Tibial nerve (tissue), 4 donors: ENCODE measurements at regions not wholly inside any gene's neighbourhood (a gene's known extent, or its start where the extent isn't known, plus 50 kb on each side); places are given as distances from the start of the nearest gene placed in this dataset.

ENCODE experiments used
- DNase-seq, 2 donors: peaks; one replicate each; pipeline ENCODE4 v3.0.0-alpha.2; 2019; ENCODE audit warnings: low spot score in 2 of 2
- H3K27ac ChIP-seq, 4 donors: fragments of 200-600 bp; sonication (generic) in 3 of 4; one replicate each; pipeline ENCODE4 v1.5.1; 2017 to 2019; ENCODE audit warnings: mild to moderate bottlenecking in 1 of 4
- H3K27me3 ChIP-seq, 2 donors: fragments of 200-600 bp; sonication (generic) in 1 of 2; one replicate each; pipeline versions ENCODE4 v1.5.1 to v1.6.0; 2017 to 2019
- H3K36me3 ChIP-seq, 3 donors: fragments of 200-600 bp; sonication (generic); one replicate each; pipeline ENCODE4 v1.5.1; 2018 to 2019
- H3K4me1 ChIP-seq, 4 donors: fragments of 200-600 bp; sonication (generic) in 3 of 4; one replicate each; pipeline ENCODE4 v1.5.1; 2017 to 2019
- H3K4me3 ChIP-seq, 4 donors: fragments of 200-600 bp; sonication (generic) in 3 of 4; one replicate each; pipeline ENCODE4 v1.5.1; 2017 to 2019; ENCODE audit warnings: mild to moderate bottlenecking in 1 of 4, moderate library complexity in 1 of 4
- H3K9me3 ChIP-seq, 4 donors: fragments of 200-600 bp; sonication (generic) in 3 of 4; one replicate each; pipeline ENCODE4 v1.5.1; 2017 to 2019
- EP300 ChIP-seq, 2 donors: sonication (generic); formaldehyde crosslinking; IDR thresholded peaks; one replicate each; pipeline ENCODE4 v1.6.1; 2017; ENCODE audit warnings: antibody characterized with exemption in 2 of 2, mild to moderate bottlenecking in 1 of 2
- POLR2A ChIP-seq, 2 donors: fragments of 450-650 bp; IDR thresholded peaks; one replicate each; pipeline ENCODE4 v1.6.1; 2017; ENCODE audit warnings: antibody characterized with exemption in 2 of 2, mild to moderate bottlenecking in 2 of 2, moderate library complexity in 2 of 2
- WGBS, 2 donors: methylation state at CpG; one replicate each; pipeline ENCODE4 v1.1.5; 2018; 5-methylcytosine and 5-hydroxymethylcytosine counted together
- TF ChIP-seq, protein P1 (sequence below), 5 experiments: fragments of 200-600 bp in 3 of 5; fragments of 450-650 bp in 2 of 5; sonication (generic) in 3 of 5; IDR thresholded peaks; one replicate each; pipeline ENCODE4 v1.5.1; 2016 to 2019; ENCODE audit warnings: antibody characterized with exemption in 5 of 5, mild to moderate bottlenecking in 3 of 5, moderate library complexity in 2 of 5

DNA sequence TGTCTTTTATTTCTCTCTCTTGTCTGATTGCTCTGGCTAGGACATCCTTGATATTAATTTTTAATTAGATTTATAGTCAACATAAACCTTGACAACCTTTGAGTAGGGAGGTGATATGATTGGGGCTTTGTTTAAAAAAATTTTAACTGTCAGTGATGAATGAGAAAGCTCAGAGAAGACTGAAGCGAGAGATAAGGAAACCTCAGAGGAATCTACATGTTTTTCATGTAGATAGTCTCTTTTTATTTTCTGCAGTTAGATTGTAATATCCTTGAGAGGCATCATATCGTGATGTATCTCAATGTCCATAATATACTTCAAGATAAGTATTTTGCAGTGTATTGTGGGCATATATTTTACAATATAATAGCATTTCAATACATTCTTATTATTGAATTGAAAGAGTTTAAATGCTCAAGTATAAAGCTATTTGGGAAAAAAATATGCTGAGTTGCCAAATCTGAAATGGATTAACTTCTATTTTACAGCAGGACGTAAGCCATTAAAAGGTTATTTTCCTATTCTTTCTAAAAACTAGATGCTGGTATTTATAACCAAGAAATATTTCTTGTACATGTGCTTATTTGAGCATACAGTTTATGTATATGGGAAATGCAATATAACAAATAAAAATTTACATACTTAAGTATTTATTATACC lies 802.4 kb upstream of the ADGRL4 start:
- TF ChIP-seq EP300 (IDR thresholded peaks at IDR 0.05) (no peak), POLR2A (IDR thresholded peaks at IDR 0.05) (no peak)
- TF ChIP-seq, protein P1, sequence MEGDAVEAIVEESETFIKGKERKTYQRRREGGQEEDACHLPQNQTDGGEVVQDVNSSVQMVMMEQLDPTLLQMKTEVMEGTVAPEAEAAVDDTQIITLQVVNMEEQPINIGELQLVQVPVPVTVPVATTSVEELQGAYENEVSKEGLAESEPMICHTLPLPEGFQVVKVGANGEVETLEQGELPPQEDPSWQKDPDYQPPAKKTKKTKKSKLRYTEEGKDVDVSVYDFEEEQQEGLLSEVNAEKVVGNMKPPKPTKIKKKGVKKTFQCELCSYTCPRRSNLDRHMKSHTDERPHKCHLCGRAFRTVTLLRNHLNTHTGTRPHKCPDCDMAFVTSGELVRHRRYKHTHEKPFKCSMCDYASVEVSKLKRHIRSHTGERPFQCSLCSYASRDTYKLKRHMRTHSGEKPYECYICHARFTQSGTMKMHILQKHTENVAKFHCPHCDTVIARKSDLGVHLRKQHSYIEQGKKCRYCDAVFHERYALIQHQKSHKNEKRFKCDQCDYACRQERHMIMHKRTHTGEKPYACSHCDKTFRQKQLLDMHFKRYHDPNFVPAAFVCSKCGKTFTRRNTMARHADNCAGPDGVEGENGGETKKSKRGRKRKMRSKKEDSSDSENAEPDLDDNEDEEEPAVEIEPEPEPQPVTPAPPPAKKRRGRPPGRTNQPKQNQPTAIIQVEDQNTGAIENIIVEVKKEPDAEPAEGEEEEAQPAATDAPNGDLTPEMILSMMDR (IDR thresholded peaks at IDR 0.05) = no peak
- no peaks in the 10 kb centered on the region for H3K9me3 ChIP-seq
- no peak overlapping the region for H3K4me3 ChIP-seq
- 83 to 90% methylated on average over 3 of the region's 3 CpGs for WGBS, 2 donors
- H3K36me3 ChIP-seq = no peaks in the 10 kb centered on the region
- H3K27ac ChIP-seq = no peak overlapping the region
- H3K4me1 ChIP-seq = no peaks in the 10 kb centered on the region
- DNase-seq = no peak
- no peaks in the 10 kb centered on the region for H3K27me3 ChIP-seq

DNA sequence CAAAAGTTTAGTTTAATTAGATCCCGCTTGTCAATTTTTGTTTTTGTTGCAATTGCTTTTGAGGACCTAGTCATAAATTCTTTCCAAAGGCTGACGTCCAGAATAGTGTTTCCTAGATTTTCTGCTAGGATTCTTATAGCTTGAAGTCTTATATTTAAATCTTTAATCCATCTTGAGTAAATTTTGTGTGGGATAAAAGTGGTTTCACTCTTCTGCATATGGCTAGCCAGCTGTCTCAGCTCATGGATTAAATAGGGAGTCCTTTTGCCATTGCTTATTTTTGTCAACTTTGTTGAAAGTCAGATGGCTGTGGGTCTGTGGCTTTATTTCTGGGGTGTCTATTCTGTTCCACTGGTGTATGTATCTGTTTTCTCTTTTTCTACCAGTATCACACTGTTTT lies 801.3 kb upstream of the ADGRL4 start:
- Histone ChIP-seq H3K27me3 (no peaks in the 10 kb centered on the region), H3K36me3 (no peaks in the 10 kb centered on the region), H3K4me3 (no peak overlapping the region), H3K4me1 (no peaks in the 10 kb centered on the region), H3K9me3 (no peaks in the 10 kb centered on the region), H3K27ac (no peak overlapping the region)
- DNase-seq = no peak
- TF ChIP-seq POLR2A (IDR thresholded peaks at IDR 0.05) (no peak), EP300 (IDR thresholded peaks at IDR 0.05) (no peak)
- TF ChIP-seq, protein P1 (IDR thresholded peaks at IDR 0.05) = no peak
- 79% methylated on average over 2 of the region's 2 CpGs for WGBS, 2 donors

DNA sequence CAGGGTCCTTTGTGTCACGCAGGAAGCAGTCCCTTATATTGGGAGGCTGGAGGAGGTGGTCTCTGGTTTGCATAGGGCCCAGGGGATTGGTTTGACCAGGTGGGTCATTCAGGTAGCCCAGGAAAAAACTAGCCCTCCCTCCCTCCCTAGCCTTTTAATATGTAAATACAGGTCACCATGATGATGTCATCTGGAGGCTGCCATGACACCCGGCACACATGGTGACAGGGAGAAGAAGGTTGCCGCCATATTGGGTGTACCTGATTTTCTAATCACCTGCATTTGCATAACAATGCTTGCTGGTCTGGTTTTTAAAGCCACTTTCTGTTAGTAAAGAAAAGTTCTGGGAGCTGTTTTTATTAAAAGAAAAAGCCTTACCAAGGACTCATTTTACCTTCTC lies 791.0 kb upstream of the ADGRL4 start:
- TF ChIP-seq, protein P1 (IDR thresholded peaks at IDR 0.05) = no peak
- TF ChIP-seq POLR2A (IDR thresholded peaks at IDR 0.05) = no peak
- TF ChIP-seq EP300 (IDR thresholded peaks at IDR 0.05) = no peak
- Histone ChIP-seq H3K36me3 (no peaks in the 10 kb centered on the region), H3K4me3 (no peak overlapping the region), H3K27ac (no peak overlapping the region), H3K9me3 (no peaks in the 10 kb centered on the region), H3K27me3 (no peaks in the 10 kb centered on the region), H3K4me1 (peaks cover 0 to 4% (median 0%) of the 10 kb centered on the region in 4 donors)
- WGBS, 2 donors = 93 to 96% methylated on average over 3 of the region's 3 CpGs
- DNase-seq = no peak

DNA sequence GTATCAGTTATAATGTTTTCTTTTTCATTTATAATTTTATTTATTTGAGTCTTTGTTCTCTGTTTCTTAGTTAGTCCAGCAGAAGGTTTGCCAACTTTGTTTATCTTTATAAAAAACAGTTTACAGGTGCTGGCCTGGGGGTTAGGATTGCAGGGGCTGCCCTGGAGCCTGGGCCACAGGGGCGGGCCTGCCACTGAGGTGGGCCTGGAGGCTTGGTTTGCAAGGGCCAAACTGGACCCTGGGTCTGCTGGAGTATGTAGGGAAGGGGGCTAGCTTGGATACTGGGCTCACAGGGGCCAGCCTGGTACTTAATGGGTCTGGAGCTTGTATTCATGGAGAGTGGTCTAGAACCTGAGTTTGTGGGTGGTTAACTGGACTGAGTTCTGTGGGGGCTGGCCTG lies 789.9 kb upstream of the ADGRL4 start:
- peaks cover 0 to 9% (median 0%) of the 10 kb centered on the region in 4 donors for H3K4me1 ChIP-seq
- TF ChIP-seq EP300 (IDR thresholded peaks at IDR 0.05) (no peak), POLR2A (IDR thresholded peaks at IDR 0.05) (no peak)
- TF ChIP-seq, protein P1 (IDR thresholded peaks at IDR 0.05) = no peak
- H3K4me3 ChIP-seq = no peak overlapping the region
- no peaks in the 10 kb centered on the region for H3K27me3 ChIP-seq
- H3K9me3 ChIP-seq = no peaks in the 10 kb centered on the region
- no peak overlapping the region for H3K27ac ChIP-seq
- WGBS, 2 donors = 89 to 94% methylated on average over 1 of the region's 1 CpG
- no peaks in the 10 kb centered on the region for H3K36me3 ChIP-seq
- no peak for DNase-seq

DNA sequence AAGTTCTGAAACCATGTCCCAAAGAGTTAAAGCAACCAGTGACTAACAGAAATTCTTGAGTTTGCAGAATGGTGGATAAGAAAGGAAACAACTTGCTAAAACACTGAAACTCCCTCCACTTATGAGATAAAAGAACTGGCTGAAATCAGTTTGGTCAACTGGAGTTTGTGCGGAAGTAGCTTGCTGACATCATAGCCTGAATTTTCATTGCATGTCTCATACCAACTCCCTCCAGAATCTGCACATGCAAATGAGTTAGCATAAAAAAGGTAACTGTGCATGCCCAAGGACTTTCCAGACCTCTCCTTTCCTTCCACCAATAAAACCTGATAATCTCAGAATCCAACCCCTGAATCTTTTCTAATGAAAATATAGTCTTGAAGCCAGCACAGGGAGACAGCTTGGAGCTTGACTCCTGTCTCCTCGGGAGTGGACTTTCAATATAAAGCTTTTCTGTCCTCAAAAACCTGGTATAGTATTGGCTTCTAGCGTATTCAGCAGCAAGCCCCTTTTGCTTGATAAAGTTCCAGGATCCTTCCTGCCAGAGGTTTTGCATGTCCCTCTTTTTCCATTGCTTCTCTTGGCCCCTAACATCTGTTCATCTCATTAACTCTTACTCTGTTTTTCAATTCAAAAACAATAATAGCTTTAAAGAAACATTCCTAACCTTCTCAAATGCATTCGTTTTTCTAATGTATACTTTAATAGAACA lies 785.8 kb upstream of the ADGRL4 start:
- Histone ChIP-seq H3K36me3 (no peaks in the 10 kb centered on the region), H3K4me3 (no peak overlapping the region), H3K9me3 (no peaks in the 10 kb centered on the region), H3K27ac (no peak overlapping the region), H3K27me3 (no peaks in the 10 kb centered on the region), H3K4me1 (peaks cover 0 to 9% (median 0%) of the 10 kb centered on the region in 4 donors)
- WGBS, 2 donors = 43% methylated on average over 4 of the region's 4 CpGs
- no peak for DNase-seq
- TF ChIP-seq EP300 (IDR thresholded peaks at IDR 0.05) (no peak), POLR2A (IDR thresholded peaks at IDR 0.05) (no peak)
- TF ChIP-seq, protein P1 (IDR thresholded peaks at IDR 0.05) = no peak
